T follicular helper cell (primary cell): ENCODE measurements at regions not wholly inside any gene's neighbourhood (a gene's known extent, or its start where the extent isn't known, plus 50 kb on each side); places are given as distances from the start of the nearest gene placed in this dataset.

Experiments
- DNase-seq: peaks from one replicate; pipeline ENCODE4 v3.0.0-alpha.2; 2020; ENCODE audit warnings: low read depth

- DNase-seq = no peak
Observed at GRCh38 chr4:108365551-108365950, 196.8 kb upstream of the LEF1 start.

- no peak for DNase-seq
Observed at GRCh38 chr4:108361886-108362285, 193.2 kb upstream of the LEF1 start.

GRCh38 chr4:108361446-108361820, 192.7 kb upstream of the LEF1 start:
- no peak for DNase-seq

DNA sequence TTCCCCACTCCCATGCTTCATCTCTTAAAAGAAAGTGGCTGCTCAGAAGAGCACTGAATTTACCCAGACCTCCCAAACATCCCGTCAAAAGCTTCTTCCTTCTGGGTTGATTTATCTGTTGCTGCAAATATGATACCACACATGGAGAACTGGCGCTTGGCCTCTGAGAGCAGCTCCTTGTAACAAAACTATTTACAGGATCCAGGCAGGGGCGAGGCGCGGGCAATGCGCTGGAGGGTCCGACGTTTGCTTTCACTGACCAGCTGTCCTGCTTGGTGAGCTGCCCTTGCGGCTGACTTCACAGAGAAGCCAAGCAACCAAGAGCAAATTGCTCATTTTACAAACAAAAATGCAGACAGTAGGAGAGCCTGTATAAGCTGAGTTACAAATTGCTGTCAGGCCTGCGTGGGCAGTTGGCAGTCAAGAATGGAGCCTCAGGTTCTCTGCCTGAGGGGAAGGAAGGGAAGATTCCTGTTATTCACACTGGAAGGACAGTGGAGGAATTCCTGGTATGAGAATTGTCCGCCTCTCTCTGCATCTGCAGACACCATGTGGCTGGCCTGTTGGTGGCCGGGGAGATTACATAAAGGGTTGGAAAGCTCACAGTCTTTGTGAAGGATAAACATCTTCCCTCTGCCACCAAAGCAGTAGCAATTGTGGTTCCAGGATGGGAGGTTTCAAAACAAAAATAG, 192.2 kb upstream of the LEF1 start:
- no peak for DNase-seq

DNA sequence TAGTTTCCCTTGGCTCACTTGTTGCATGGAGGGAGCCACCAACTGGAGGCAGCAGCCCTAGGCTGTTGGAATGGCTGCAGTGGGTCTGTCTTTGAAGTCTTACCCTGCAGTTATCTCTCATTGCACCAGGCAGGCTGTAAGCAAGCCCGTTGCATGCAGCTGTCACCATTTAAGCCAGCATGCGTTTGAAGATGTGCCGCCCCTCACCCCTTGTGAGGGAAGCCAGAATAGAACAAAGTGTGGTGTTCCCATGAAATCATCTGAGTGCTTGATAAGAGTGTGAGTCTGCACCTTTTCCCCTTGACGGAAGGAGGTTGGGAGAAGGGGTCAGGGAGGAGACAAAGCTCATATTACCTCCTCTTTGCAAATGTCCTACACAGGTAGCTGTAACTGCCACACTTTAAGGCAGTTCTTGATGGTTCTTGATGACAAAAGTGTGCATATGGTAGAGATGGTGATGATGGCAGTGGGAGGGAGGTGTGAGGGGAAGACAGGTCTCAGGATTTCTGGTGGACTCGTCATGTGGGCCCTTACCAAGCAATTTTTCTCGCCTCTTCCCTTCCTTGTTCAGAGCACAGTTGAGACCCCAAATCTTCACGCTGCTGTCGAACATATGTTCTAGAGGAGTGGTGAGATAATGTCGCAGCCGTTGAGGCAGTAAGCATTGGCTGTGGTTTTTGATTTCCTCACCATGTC, 191.4 kb upstream of the LEF1 start:
- DNase-seq = no peak

GRCh38 chr4:108359130-108359985, 190.6 kb upstream of the LEF1 start:
- DNase-seq = peak; percentile 49

GRCh38 chr4:108355902-108356535, 187.3 kb upstream of the LEF1 start:
- no peak for DNase-seq

DNA sequence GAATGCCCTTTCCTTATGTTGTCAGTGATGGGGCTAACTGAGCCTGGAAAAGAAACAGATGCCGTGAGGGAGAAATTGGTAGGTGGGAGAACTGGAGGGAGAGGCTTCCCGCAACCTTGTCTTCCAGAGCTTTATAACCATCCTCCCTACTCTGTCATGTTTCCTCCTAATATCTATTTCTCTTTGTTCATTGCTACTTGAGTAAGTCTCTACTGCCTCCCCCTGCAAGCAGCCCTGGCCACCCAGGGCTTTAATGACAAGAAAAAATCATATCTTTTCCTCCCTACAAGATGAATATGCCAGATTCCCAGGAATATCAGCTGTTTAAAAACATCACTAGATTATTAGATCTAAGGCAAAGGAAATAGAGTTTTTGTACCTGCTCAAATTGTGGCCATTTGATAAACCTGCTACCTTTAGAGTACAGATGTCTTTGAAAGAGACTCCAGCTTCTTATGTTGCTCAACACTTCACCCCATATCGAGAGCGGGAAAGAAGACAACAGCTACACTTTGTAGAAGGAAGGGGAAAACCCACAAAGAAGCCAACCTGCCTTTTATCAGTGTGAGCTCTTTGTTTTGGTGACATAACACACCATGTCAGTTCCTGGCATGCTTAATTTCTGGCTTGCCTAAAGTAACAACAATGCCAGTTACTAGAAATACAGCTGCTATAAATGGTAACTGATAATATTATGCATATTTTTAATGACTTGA, 186.6 kb upstream of the LEF1 start:
- DNase-seq = peak; percentile 25

DNA sequence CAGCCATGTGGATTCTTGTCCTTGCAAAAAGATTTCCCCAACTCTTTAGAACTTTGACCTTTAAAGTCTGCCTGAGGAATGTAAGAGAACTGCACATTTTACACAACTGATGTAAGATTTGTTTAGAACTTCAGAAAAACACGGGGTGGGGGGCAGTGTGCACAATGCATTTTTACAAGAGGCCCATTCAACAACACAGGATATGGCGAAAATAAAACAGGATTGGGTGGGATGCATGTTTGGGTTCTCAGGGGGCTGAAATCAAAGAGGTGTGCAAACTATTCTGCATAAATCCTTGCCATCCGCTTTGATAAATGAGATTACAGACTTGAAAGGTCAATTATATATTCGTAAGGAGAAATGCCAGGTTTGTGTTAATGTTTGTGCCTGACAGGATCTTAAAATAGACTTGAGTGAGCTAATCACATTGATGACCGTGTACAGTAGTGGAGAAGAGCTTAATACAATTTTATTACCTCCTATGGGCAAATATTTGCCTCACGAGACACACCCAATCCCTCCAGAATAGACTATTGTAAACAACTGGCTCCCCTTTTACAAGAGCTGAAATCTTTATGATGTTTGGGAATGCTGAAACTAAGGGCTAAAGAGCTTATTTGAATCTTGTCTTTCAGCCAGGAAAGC, 184.1 kb upstream of the LEF1 start:
- no peak for DNase-seq

- DNase-seq = no peak
Observed at GRCh38 chr4:108351791-108352190, 183.1 kb upstream of the LEF1 start.

DNA sequence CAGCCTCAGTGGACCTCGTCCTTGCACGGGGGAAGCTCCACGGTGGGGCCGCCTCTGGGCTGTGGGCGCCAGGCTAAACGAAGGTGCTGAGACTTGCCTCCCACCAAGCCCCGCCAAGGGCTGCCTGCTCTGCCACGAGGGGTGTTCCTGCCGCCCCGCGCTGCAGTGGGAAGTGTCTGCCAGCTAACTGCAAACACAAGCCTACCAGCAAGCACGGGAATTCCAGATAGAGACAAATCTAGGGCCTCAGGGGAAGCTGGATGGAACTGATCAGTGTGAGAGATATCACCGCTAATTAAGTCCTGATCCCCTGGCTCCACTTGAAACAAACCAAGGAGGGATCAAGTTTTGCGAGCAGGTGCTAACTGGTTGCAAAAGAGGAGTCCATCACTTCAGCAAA, 181.6 kb upstream of the LEF1 start:
- no peak for DNase-seq

DNA sequence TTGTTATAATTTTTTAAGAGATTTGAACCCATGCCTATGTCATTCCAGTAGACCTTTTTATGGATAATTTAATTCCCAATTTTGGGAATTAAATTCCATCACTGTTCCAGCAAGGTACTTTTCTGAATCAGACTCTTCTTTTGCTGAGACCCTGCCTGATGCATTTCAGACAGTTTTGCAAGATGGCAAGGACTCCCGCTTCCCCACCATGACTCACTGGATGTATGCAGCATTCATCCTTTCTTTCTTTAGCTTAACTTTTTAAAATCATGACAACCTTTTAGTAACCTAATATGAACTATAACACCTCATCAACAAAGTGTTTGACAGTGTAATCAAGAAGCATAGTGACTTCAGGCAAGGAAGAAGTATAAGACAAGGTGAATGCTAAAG, 178.1 kb upstream of the LEF1 start:
- DNase-seq = no peak

DNA sequence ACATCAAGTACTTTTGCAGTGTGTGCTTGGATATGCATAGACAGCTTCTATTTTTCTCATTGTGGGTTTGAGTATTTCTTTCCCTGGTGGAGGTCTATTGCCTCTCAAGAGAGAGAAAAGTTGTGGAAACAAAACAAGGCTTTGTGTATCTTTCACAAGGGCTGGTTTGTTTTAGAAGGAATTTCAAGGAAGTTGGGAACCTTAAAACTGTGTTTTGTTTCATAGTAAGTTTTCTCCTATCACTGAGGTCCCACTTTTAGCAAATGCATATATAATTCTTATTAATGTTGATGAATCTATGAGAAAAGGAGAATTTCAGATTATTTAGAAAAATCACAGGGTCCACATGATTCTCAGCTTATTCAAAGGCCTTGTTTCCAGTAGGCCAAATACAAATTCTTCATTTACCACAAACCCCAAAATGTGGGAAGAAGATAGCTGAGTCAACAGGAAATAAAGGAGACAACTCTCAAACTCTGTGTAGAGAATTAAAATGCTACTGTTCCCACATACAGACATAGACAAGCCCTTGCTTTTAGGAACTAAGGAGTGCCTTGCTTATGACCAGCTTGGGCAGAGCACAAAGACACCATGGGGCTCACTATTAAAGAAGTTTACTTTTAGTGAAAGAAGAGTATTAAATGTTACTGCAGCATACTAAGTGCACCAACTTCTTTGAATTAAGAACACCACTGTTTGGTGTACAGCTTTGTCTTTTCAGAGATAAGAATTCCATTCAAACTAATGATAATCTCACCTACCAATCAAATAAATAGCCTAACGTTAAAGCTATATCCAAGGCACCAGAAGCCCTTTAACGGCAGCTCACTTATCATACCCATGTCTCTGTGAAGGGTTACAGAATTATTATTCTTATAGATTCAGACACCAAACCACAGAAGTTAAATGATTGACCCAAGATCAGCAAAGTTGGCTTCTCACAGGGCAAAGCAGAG, 177.4 kb upstream of the LEF1 start:
- DNase-seq = no peak

GRCh38 chr4:108342325-108342970, 173.7 kb upstream of the LEF1 start:
- DNase-seq = no peak

DNA sequence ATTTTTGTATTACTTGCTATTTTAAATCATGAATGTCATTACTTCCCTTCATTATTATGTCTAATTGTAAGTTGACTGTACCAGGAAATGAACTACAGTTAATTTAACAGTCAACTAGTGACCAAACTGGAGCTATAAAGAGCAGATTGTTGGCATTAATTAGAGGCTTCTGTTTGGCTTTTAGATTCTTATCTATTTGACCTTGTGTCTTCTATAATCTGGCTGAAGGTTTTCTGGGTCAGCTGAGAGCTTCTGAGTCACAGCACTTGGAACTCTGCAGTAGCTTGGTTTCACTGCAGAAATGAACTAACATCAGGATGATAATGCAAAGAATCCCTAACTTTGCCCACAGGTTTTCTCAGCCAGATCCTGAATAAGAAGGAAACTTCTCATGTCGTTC, 169.2 kb upstream of the LEF1 start:
- DNase-seq = no peak

GRCh38 chr4:108336076-108336475, 167.3 kb upstream of the LEF1 start:
- no peak for DNase-seq

DNA sequence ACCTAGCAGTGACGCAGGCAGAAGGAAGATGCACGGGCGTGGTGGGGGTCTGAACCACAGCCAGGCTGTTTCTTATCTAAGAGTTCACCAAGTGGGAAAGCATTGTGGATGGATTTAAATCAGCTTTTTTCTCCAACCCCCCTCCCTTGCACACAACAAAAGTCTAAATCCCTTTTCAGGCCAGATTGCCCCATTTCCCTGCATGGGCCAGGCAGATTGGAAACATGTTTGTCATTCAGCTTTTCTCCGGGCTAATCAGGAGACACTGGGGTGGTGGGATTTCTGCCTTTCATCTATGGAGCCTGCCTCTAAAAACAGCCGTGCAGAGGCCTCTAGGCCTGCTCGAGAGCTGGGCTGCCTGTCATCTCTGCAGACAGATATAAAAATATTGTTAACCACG, 166.3 kb upstream of the LEF1 start:
- no peak for DNase-seq

GRCh38 chr4:108334031-108334430, 165.3 kb upstream of the LEF1 start:
- no peak for DNase-seq

- no peak for DNase-seq
Observed at GRCh38 chr4:108333353-108333942, 164.7 kb upstream of the LEF1 start.
